Choroid plexus epithelial cell (primary cell): ENCODE measurements at regions not wholly inside any gene's neighbourhood (a gene's known extent, or its start where the extent isn't known, plus 50 kb on each side); places are given as distances from the start of the nearest gene placed in this dataset.
"Not testable (repeated sequence)": the region's sequence is repeated elsewhere in the genome, so short reads cannot be mapped to it uniquely, and the experiment has no call there.

Experiments
- DNase-seq: peaks from one replicate; pipeline ENCODE4 v3.0.0-alpha.2; 2010; ENCODE audit warnings: low read depth
- H3K4me3 ChIP-seq: 2 replicates; pipeline ENCODE4 v1.5.1; 2011; ENCODE audit warnings: low read depth, mild to moderate bottlenecking, control low read depth, low read length, moderate library complexity
- TF ChIP-seq, protein P1 (sequence below): conservative IDR thresholded peaks from 2 replicates; pipeline ENCODE4 v1.5.1; 2011; ENCODE audit warnings: low read depth, mild to moderate bottlenecking, control low read depth, inconsistent platforms, low read length, moderate library complexity

DNA sequence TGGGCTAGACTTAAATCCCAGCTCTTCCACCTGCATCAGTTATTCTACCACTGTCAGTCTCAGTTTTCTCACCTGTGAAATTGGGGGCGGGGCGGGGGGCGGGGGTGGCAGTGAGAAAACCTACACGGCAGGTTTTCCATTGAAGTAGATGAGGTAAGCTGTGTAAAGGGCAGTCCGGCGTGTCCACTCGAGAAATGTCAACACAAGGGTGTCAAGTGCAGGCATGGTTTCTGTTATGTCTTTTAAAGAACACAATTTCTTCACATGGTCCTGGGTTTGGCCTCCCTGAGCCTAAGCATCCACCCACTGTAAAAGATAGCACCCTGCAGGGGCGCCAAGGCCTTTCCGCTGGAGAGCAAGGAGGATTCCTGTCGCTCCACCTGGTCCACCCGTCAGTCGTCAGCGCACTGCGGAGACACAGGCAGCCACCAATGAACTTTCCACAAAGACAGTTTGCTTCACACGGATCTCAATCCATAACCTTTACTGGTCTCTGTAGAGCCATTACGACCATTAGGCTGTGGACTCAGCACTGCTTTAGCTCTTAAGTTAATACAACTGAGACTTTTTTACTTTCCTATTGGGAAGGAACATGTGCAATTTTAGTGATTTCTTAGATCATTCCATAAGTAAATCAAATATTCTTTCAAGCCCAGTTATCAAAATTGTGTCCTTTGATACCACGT lies 99.5 kb upstream of the FOXB1 start:
- no peak overlapping the region for H3K4me3 ChIP-seq
- TF ChIP-seq, protein P1, sequence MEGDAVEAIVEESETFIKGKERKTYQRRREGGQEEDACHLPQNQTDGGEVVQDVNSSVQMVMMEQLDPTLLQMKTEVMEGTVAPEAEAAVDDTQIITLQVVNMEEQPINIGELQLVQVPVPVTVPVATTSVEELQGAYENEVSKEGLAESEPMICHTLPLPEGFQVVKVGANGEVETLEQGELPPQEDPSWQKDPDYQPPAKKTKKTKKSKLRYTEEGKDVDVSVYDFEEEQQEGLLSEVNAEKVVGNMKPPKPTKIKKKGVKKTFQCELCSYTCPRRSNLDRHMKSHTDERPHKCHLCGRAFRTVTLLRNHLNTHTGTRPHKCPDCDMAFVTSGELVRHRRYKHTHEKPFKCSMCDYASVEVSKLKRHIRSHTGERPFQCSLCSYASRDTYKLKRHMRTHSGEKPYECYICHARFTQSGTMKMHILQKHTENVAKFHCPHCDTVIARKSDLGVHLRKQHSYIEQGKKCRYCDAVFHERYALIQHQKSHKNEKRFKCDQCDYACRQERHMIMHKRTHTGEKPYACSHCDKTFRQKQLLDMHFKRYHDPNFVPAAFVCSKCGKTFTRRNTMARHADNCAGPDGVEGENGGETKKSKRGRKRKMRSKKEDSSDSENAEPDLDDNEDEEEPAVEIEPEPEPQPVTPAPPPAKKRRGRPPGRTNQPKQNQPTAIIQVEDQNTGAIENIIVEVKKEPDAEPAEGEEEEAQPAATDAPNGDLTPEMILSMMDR, result no peak
- no peak for DNase-seq

DNA sequence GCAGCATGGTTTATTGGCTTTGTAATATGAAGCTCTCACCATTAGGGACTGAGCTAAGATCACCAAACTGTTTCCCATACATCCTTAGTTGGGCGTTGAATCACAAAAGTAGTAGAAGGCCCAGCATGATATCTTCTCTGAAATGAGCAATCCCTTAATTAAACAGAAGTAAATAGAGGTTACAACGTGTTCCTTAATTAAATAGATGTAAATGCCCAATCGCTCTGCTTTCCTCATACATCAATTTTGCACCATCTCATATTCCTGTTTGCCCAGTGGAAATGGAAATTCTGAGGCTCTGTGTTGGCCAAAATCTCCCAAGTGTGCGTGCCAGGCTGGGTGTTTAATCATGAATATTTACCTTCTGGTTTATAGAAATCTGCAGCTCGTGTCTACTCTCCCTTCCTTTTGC lies 107.4 kb upstream of the FOXB1 start:
- no peak for DNase-seq
- no peak overlapping the region for H3K4me3 ChIP-seq
- TF ChIP-seq, protein P1, result no peak

DNA sequence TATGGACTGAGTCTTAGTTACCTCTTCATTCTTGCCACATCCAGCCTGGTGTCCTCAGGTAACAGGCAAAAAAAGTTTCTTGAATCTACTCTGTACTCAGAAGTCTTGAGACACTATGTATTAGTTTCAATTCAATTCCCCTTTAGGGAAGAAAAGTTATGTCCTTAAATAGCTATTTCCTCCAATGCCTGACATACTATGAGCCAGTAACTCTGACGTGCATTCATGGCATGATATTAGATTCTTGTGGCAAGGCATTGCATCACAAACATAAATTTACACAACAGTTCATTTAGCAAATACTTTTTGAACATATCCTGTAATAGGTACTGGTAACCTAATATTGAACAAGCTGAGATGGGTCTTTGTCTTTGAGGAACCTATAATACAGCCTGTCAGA lies 109.3 kb upstream of the FOXB1 start:
- TF ChIP-seq, protein P1, result no peak
- DNase-seq, result no peak
- H3K4me3 ChIP-seq, result no peak overlapping the region

DNA sequence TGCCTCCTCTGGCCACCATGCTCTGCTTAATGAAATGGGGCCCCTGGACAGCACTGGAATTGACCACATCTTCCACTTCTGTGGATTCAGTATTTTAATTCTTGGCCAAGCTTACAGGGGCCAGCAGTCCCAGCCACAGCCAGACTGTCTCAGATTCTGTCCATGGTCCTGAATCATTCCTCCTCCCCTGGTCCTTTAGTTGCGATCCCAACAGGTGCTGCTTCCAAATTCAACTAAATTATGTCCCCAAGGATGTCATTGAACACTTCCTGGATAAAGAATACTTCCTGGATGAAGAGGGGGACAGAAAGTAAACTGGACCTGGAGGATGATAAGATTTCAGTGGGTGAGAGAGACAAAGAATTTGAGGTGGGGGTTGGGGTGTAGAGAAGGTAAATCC lies 111.1 kb upstream of the FOXB1 start:
- TF ChIP-seq, protein P1, result no peak
- peak; percentile 35 for DNase-seq
- H3K4me3 ChIP-seq, result no peak overlapping the region

DNA sequence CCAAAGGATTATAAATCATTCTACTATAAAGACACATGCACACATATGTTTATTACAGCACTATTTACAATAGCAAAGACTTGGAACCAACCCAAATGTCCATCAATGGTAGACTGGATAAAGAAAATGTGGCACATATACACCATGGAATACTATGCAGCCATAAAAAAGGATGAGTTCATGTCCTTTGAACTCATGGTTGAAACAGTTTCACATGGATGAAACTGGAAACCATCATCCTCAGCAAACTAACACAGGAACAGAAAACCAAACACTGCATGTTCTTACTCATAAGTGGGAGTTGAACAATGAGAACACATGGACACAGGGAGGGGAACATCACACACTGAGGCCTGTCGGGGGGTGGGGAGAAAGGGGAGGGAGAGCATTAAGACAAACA lies 116.2 kb upstream of the FOXB1 start:
- not testable (repeated sequence) for DNase-seq, H3K4me3 ChIP-seq

DNA sequence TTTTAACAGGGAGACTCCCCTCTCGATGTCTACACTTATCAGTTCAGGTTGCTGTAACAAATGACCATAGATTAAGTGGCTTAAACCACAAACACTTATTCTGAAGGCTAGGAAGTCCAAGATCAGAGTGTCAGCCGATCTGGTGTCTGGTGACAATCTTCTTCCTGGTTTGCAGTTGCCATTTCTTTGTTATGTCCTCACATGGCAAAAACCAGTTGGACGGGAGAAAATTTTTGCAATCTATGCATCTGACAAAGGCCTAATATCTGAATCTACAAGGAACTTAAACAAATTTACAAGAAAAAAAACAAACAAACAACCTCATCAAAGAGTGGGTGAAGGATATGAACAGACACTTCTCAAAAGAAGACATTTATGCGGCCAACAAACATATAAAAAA lies 116.9 kb upstream of the FOXB1 start:
- no peak overlapping the region for H3K4me3 ChIP-seq
- TF ChIP-seq, protein P1, result no peak
- DNase-seq, result no peak

DNA sequence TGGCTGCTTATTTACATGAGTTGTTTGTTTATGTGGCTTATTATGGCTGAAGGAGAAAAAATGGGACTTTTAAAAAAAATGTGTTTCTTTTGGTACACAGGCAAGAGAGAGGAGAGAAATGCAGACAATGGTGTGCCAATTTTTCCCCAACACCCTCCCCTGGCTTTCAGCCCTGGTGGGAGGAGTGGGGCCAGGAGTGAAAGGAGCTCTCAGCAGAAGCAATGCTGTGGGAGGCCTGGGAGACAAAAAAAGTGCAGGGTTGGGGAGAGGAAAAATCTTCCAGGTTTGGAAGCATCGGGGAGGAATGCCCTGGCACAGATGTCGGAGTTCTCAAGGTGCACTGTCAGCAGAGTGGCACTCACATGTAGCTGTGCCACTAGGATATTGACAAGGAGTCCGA lies 117.7 kb upstream of the FOXB1 start:
- DNase-seq, result no peak
- no peak overlapping the region for H3K4me3 ChIP-seq
- TF ChIP-seq, protein P1, result no peak
